Neural progenitor cell (in vitro differentiated cells): ENCODE measurements at regions not wholly inside any gene's neighbourhood (a gene's known extent, or its start where the extent isn't known, plus 50 kb on each side); places are given as distances from the start of the nearest gene placed in this dataset.

Source experiments
- EZH2 ChIP-seq: fragments of 200-600 bp; sonication (generic); IDR thresholded peaks from 2 replicates; pipeline ENCODE4 v1.6.1; 2017; ENCODE audit warnings: antibody characterized with exemption, mild to moderate bottlenecking, moderate library complexity
- EZH2phosphoT487 ChIP-seq: fragments of 200-600 bp; sonication (generic); IDR thresholded peaks from 2 replicates; pipeline ENCODE4 v1.6.1; 2017; ENCODE audit warnings: antibody characterized with exemption
- TF ChIP-seq, protein P1 (sequence below): fragments of 200-600 bp; sonication (generic); IDR thresholded peaks from 2 replicates; pipeline ENCODE4 v1.5.1; 2017; ENCODE audit warnings: antibody characterized with exemption, mild to moderate bottlenecking

DNA sequence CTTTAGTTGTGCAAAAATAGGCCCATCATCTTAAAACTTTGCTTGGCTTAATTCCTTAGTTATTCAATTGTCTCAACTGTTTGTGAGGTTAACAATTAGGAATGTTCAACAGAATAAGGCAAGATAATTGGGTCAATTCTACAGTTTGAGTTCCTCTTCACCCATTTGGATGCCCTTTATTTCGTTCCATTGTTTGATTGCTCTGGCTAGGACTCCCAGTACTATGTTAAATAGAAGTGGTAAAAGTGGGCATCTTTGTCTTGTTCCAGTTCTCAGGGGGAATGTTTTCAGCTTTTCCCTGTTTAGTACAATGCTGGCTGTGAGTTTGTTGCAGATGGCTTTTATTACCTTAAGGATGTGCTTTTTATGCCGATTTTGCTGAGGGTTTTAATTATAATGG is 761.5 kb upstream of the GRIA3 start:
- TF ChIP-seq, protein P1, sequence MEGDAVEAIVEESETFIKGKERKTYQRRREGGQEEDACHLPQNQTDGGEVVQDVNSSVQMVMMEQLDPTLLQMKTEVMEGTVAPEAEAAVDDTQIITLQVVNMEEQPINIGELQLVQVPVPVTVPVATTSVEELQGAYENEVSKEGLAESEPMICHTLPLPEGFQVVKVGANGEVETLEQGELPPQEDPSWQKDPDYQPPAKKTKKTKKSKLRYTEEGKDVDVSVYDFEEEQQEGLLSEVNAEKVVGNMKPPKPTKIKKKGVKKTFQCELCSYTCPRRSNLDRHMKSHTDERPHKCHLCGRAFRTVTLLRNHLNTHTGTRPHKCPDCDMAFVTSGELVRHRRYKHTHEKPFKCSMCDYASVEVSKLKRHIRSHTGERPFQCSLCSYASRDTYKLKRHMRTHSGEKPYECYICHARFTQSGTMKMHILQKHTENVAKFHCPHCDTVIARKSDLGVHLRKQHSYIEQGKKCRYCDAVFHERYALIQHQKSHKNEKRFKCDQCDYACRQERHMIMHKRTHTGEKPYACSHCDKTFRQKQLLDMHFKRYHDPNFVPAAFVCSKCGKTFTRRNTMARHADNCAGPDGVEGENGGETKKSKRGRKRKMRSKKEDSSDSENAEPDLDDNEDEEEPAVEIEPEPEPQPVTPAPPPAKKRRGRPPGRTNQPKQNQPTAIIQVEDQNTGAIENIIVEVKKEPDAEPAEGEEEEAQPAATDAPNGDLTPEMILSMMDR = no peak
- TF ChIP-seq EZH2phosphoT487 (no peak), EZH2 (no peak)
